ENCODE measurements at regions not wholly inside any gene's neighbourhood (a gene's known extent, or its start where the extent isn't known, plus 50 kb on each side); places are given as distances from the start of the nearest gene placed in this dataset.

DNA sequence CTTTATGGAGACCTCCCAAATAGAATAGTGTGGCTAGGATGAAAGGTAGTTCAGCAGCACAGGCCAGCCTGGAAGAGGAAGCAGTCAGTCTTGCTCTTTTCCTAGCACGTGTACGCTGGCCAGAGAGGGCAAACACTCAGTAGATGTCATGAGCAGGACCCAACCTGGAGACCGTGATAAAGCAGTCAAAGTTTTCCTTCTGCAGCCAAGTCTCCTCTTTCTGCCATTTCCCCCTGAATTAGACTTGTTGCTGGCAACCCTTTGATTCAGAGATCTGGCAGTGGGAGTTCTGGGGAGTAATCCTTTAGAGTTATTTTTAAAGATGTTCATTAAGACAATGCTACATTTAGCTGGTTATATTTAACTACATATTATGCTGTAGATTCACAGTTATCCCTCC is 183.7 kb downstream of the EXOC5 start:
- Histone ChIP-seq H3K27me3 (no peaks in the 10 kb centered on the region), H3K36me3 (no peaks in the 10 kb centered on the region), H3K4me3 (no peak overlapping the region), H3K4me1 (no peaks in the 10 kb centered on the region), H3K9me3 (no peaks in the 10 kb centered on the region), H3K27ac (no peak overlapping the region)
- no peak for DNase-seq (ENCODE audit: low spot score)
- no peak for TF ChIP-seq CTCF (IDR thresholded peaks at IDR 0.05)

DNA sequence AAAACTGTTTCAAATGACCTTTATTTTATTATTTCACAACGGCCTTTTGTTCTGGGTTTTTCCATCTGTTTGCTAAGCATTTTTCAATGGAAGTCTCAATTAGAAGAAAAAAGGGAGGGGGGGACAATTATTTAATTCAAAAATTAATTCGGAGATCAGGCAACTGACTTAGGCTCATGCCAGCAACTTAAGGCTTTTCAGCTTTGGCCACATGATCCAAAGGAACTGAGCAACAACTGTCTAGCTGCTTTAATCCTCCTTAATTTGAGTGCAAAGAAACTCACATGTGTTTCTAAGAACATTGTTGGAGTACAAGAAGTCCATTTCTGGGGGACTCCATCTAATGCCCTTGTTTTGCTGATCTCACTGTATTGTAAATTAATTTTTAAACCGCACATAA is 188.0 kb downstream of the EXOC5 start:
- no peak for DNase-seq (ENCODE audit: low spot score)
- no peaks in the 10 kb centered on the region for H3K4me1 ChIP-seq
- H3K36me3 ChIP-seq: no peaks in the 10 kb centered on the region
- no peak overlapping the region for H3K27ac ChIP-seq
- H3K27me3 ChIP-seq: no peaks in the 10 kb centered on the region
- H3K4me3 ChIP-seq: no peak overlapping the region
- no peak for TF ChIP-seq CTCF (IDR thresholded peaks at IDR 0.05)
- no peaks in the 10 kb centered on the region for H3K9me3 ChIP-seq

DNA sequence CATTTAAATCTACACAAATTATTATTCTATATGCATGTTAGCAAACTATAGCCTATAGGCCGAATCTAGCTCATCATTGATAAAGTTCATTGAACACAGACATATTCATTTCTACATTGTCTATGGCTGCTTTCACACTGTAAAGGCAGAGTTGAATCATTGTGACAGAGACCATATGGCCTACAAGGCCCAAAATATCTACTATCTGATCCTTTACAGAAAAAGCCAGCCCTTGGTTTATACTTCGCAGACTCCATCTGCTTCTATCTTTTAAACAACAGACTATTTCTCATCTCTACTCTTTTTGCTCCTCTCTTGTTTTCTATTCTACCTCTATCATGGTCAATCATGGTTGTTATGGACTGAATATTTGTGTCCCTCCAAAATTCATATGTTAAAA is 190.7 kb downstream of the EXOC5 start:
- no peak for DNase-seq (ENCODE audit: low spot score)
- Histone ChIP-seq H3K36me3 (no peaks in the 10 kb centered on the region), H3K4me1 (no peaks in the 10 kb centered on the region), H3K9me3 (no peaks in the 10 kb centered on the region), H3K27me3 (no peaks in the 10 kb centered on the region), H3K27ac (no peak overlapping the region), H3K4me3 (no peak overlapping the region)
- no peak for TF ChIP-seq CTCF (IDR thresholded peaks at IDR 0.05)

- no peaks in the 10 kb centered on the region for H3K27me3 ChIP-seq
- no peaks in the 10 kb centered on the region for H3K36me3 ChIP-seq
- no peaks in the 10 kb centered on the region for H3K9me3 ChIP-seq
- H3K27ac ChIP-seq: no peak overlapping the region
- no peak for DNase-seq (ENCODE audit: low spot score)
- no peak overlapping the region for H3K4me3 ChIP-seq
- H3K4me1 ChIP-seq: no peaks in the 10 kb centered on the region
- no peak for TF ChIP-seq CTCF (IDR thresholded peaks at IDR 0.05)
These were observed 194.7 kb downstream of the EXOC5 start for GRCh38 chr14:57073986-57074385.

DNA sequence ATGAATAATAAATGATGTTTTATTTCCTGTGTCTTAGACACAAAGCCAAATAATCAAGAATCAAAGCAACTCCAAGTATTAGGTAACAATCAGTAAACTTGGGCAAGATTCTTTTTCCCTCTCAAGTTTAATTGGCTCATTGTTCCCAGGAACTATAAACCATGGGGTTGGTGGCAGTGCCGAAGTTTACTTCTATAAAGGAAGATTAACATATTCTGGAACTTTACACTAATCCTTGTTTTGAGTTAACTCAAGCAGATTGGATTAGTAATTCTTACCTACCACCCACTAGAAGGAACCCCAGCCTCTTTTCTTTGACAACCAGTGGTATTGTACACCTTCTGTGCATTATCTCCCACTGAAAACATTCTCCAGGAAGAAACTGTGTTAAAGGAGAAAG is 197.1 kb downstream of the EXOC5 start:
- Histone ChIP-seq H3K27ac (no peak overlapping the region), H3K9me3 (no peaks in the 10 kb centered on the region), H3K36me3 (no peaks in the 10 kb centered on the region), H3K27me3 (peaks cover 0 to 3% of the 10 kb centered on the region in 2 donors), H3K4me1 (no peaks in the 10 kb centered on the region), H3K4me3 (no peak overlapping the region)
- no peak for TF ChIP-seq CTCF (IDR thresholded peaks at IDR 0.05)
- no peak for DNase-seq (ENCODE audit: low spot score)

DNA sequence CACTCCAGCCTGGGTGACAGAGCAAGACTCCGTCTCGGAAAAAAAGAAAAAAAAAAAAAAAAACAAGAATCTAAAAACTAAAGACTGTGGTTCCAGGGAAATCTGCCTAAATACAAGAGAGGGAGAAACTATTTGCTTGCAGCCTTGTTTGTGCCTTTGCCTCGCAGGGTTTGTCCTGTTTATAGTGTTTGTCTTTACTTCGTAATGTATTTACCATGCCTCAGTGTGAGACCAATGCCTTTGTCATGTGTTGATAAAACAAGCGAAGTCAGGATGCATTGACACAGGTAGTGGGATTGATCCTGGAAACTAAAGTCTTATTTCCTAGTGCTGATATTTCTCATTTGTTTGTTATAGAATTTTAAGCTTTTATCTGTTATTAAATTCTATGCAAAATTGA is 199.0 kb downstream of the EXOC5 start:
- H3K27me3 ChIP-seq: peaks cover 0 to 3% of the 10 kb centered on the region in 2 donors
- no peak overlapping the region for H3K4me3 ChIP-seq
- H3K36me3 ChIP-seq: no peaks in the 10 kb centered on the region
- H3K4me1 ChIP-seq: no peaks in the 10 kb centered on the region
- DNase-seq (ENCODE audit: low spot score): no peak
- no peaks in the 10 kb centered on the region for H3K9me3 ChIP-seq
- TF ChIP-seq CTCF (IDR thresholded peaks at IDR 0.05): no peak
- H3K27ac ChIP-seq: no peak overlapping the region
